Endothelial cell of umbilical vein (primary cell): ENCODE measurements at regions not wholly inside any gene's neighbourhood (a gene's known extent, or its start where the extent isn't known, plus 50 kb on each side); places are given as distances from the start of the nearest gene placed in this dataset.

Experiments
- BruUV-seq: library from RNA; stranded (reverse); fragments of 400-500 nt; replicated peaks from 2 replicates; lab custom pipeline; 2021; lab: Mats Ljungman, UMichigan
- CTCF ChIA-PET: fragments of 300-600, 350-600 bp; sonication (Branson Sonifier 250); formaldehyde crosslinking; loops from one replicate; lab custom pipeline; 2021; ENCODE audit warnings: antibody characterized with exemption, inconsistent platforms; lab: Charles Lee
- POLR2A ChIA-PET: fragments of 300-600, 350-600 bp; sonication (Branson Sonifier 250); formaldehyde crosslinking; loops from one replicate; lab custom pipeline; 2021; ENCODE audit warnings: antibody characterized with exemption, inconsistent platforms; lab: Charles Lee
- DNase-seq: peaks from one replicate; pipeline ENCODE4 v3.0.0-alpha.2; 2011; ENCODE audit warnings: low read depth, low spot score
- FAIRE-seq: peaks from 2 replicates; lab custom pipeline; 2011; peaks lifted over from hg19 to GRCh38; lab: Jason Lieb, UNC
- H2AFZ ChIP-seq: 2 replicates; pipeline ENCODE4 v1.6.0; 2012; ENCODE audit warnings: low read depth, low read length, control low read depth, inconsistent platforms
- H3K27ac ChIP-seq: 2 replicates; pipeline ENCODE4 v1.5.1; 2011; ENCODE audit warnings: low read depth, mild to moderate bottlenecking, control low read depth, low read length, moderate library complexity; ENCODE audit not compliant: insufficient read depth
- H3K27me3 ChIP-seq, 2 experiments: 2 replicates each; pipeline versions ENCODE4 v1.6.0 to v1.6.1; 2011; ENCODE audit warnings: low read length in 2 of 2, mixed read lengths in 1 of 2; ENCODE audit not compliant: control insufficient read depth in 2 of 2, insufficient read depth in 2 of 2
- H3K36me3 ChIP-seq, 2 experiments: 2 replicates in 1 of 2; 3 replicates in 1 of 2; pipeline ENCODE4 v1.5.1; 2011; ENCODE audit warnings: low read length in 2 of 2, mild to moderate bottlenecking in 1 of 2, moderate library complexity in 1 of 2; ENCODE audit not compliant: control insufficient read depth in 2 of 2, insufficient read depth in 2 of 2; ENCODE audit errors: extremely low read depth in 1 of 2
- H3K4me1 ChIP-seq: 3 replicates; pipeline ENCODE4 v1.5.1; 2011; ENCODE audit warnings: mild to moderate bottlenecking, low read length; ENCODE audit not compliant: control insufficient read depth, insufficient read depth; ENCODE audit errors: extremely low read depth
- H3K4me2 ChIP-seq: 2 replicates; pipeline ENCODE4 v1.6.1; 2011; ENCODE audit warnings: low read length, control low read depth, mixed read lengths; ENCODE audit not compliant: insufficient read depth
- H3K4me3 ChIP-seq, 3 experiments: fragments of 200-600 bp in 1 of 3; sonication (generic), shearing (Covaris generic) in 1 of 3; replicated peaks in 1 of 3; 2 replicates each; pipeline ENCODE4 v1.5.1; 2011 to 2016; ENCODE audit warnings: control low read depth in 3 of 3, low read length in 3 of 3, mild to moderate bottlenecking in 2 of 3, inconsistent platforms in 1 of 3, low read depth in 1 of 3, moderate library complexity in 1 of 3; ENCODE audit not compliant: insufficient read depth in 1 of 3
- H3K79me2 ChIP-seq: 2 replicates; pipeline ENCODE4 v1.6.0; 2012; ENCODE audit warnings: low read length, inconsistent platforms; ENCODE audit not compliant: control insufficient read depth, insufficient read depth
- H3K9ac ChIP-seq: replicated peaks from 2 replicates; pipeline ENCODE3; 2011; ENCODE audit warnings: low read length, control low read depth; ENCODE audit not compliant: insufficient read depth; ENCODE audit errors: extremely low read depth
- H3K9me1 ChIP-seq: replicated peaks from 3 replicates; pipeline ENCODE4 v1.6.0; 2011; ENCODE audit warnings: mild to moderate bottlenecking, low read length; ENCODE audit not compliant: control insufficient read depth, insufficient read depth; ENCODE audit errors: extremely low read depth
- H3K9me3 ChIP-seq: replicated peaks from 2 replicates; pipeline ENCODE4 v1.5.1; 2012; ENCODE audit warnings: low read length, inconsistent platforms; ENCODE audit not compliant: control insufficient read depth, insufficient read depth
- H4K20me1 ChIP-seq: replicated peaks from 2 replicates; pipeline ENCODE3; 2011; ENCODE audit warnings: mild to moderate bottlenecking, low read length; ENCODE audit not compliant: control insufficient read depth, insufficient read depth; ENCODE audit errors: extremely low read depth
- CTCF ChIP-seq, 2 donors: IDR thresholded peaks; 1 replicate in 1 of 2; 2 replicates in 1 of 2; pipeline ENCODE4 v1.5.1; 2011; ENCODE audit warnings: low read length in 2 of 2, mild to moderate bottlenecking in 2 of 2, moderate library complexity in 2 of 2, control low read depth in 1 of 2, inconsistent platforms in 1 of 2, low read depth in 1 of 2; ENCODE audit not compliant: insufficient read depth in 1 of 2; ENCODE audit errors: extremely low read depth in 1 of 2
- FOS ChIP-seq: IDR thresholded peaks from 2 replicates; pipeline ENCODE4 v1.6.1; 2011; ENCODE audit warnings: mild to moderate bottlenecking, low read length, moderate library complexity, borderline replicate concordance; ENCODE audit not compliant: insufficient read depth
- GATA2 ChIP-seq: IDR thresholded peaks from 2 replicates; pipeline ENCODE4 v1.7.0; 2011; ENCODE audit warnings: low read depth, mild to moderate bottlenecking, moderate library complexity, mixed read lengths, low read length; ENCODE audit not compliant: insufficient read length, insufficient read depth
- MAX ChIP-seq: IDR thresholded peaks from 2 replicates; pipeline ENCODE4 v1.6.1; 2011; ENCODE audit not compliant: insufficient read depth, insufficient read length
- MYC ChIP-seq: IDR thresholded peaks from one replicate; pipeline ENCODE4 v1.6.1; 2011; ENCODE audit warnings: mild to moderate bottlenecking, low read depth, low read length
- POLR2A ChIP-seq: IDR thresholded peaks from 2 replicates; pipeline ENCODE4 v1.6.1; 2012; ENCODE audit warnings: low read depth, mild to moderate bottlenecking, control low read depth, low read length
- POLR2AphosphoS5 ChIP-seq: IDR thresholded peaks from 2 replicates; pipeline ENCODE4 v1.6.1; 2012; ENCODE audit warnings: low read depth, mild to moderate bottlenecking, control low read depth, low read length, moderate library complexity; ENCODE audit not compliant: insufficient read depth
- dilution Hi-C: fragments of 300-500 bp; cut with MboI; formaldehyde crosslinking; loops from one replicate; pipeline ENCODE4 v1.15.0; 2019; ENCODE audit warnings: low sequenced_read_pairs; ENCODE audit not compliant: extremely low pct_ligation_motif_present
- intact Hi-C: fragments of 100-400 bp; cut with micrococcal nuclease; formaldehyde crosslinking; loops from one replicate; pipeline ENCODE4 v1.10.0; 2022

- Histone ChIP-seq H3K79me2 (no peaks in the 10 kb centered on the region), H3K9ac (no peak overlapping the region), H4K20me1 (no peaks in the 10 kb centered on the region), H3K36me3 (no peaks in the 10 kb centered on the region), H3K4me3 (no peak overlapping the region), H3K27me3 (no peaks in the 10 kb centered on the region), H3K4me1 (no peaks in the 10 kb centered on the region), H3K4me2 (no peak overlapping the region), H2AFZ (no peak overlapping the region), H3K9me3 (no peaks in the 10 kb centered on the region), H3K9me1 (no peaks in the 10 kb centered on the region), H3K27ac (no peak overlapping the region)
- BruUV-seq = no TSS peak
- TF ChIP-seq CTCF (IDR thresholded peaks at IDR 0.05; ENCODE audit: extremely low read depth in 1 of 2, insufficient read depth in 1 of 2, low read depth in 1 of 2, low read length in 2 of 2) (no peak), GATA2 (no peak), MAX (no peak), POLR2AphosphoS5 (no peak), POLR2A (no peak), MYC (no peak), FOS (no peak)
- intact Hi-C loops (no loop called here), dilution Hi-C loops (no loop called here)
- ChIA-PET CTCF (no interaction called here), POLR2A (no interaction called here)
- DNase-seq (no peak), FAIRE-seq (no peak)
These were observed 1287.1 kb upstream of the GBE1 start for GRCh38 chr3:83048556-83048955.
